ENCODE measurements at regions not wholly inside any gene's neighbourhood (a gene's known extent, or its start where the extent isn't known, plus 50 kb on each side); places are given as distances from the start of the nearest gene placed in this dataset.

DNA sequence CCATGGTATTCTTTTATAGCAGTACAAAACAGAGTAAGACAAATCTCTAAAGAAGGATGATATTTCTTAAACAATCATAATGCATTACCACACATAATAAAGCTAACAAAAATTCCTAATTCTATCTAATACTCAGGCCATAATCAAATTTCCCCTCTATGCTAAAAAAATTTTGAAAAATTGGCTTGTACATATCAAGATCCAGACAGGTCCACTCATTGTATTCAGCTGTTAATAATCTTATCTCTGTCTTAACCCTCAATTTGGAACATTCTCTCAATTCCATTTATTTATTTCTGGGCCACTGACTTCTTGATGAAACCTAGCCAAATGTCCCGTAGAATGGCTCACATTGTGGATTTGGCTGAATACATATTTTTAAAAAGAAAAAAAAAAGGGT is 59.1 kb upstream of the PAX3 start:
- TF ChIP-seq, protein P1, sequence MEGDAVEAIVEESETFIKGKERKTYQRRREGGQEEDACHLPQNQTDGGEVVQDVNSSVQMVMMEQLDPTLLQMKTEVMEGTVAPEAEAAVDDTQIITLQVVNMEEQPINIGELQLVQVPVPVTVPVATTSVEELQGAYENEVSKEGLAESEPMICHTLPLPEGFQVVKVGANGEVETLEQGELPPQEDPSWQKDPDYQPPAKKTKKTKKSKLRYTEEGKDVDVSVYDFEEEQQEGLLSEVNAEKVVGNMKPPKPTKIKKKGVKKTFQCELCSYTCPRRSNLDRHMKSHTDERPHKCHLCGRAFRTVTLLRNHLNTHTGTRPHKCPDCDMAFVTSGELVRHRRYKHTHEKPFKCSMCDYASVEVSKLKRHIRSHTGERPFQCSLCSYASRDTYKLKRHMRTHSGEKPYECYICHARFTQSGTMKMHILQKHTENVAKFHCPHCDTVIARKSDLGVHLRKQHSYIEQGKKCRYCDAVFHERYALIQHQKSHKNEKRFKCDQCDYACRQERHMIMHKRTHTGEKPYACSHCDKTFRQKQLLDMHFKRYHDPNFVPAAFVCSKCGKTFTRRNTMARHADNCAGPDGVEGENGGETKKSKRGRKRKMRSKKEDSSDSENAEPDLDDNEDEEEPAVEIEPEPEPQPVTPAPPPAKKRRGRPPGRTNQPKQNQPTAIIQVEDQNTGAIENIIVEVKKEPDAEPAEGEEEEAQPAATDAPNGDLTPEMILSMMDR (IDR thresholded peaks at IDR 0.05), result no peak
- TF ChIP-seq POLR2AphosphoS5 (IDR thresholded peaks at IDR 0.05) (no peak), EP300 (IDR thresholded peaks at IDR 0.05; ENCODE audit: low read depth) (no peak), POLR2A (IDR thresholded peaks at IDR 0.05) (no peak)

All from transverse colon (tissue), 4 donors.